ENCODE measurements at regions not wholly inside any gene's neighbourhood (a gene's known extent, or its start where the extent isn't known, plus 50 kb on each side); places are given as distances from the start of the nearest gene placed in this dataset.
A peak's percentile ranks its signal among the peaks of the same experiment; 100 is the strongest.
"Not testable (repeated sequence)": the region's sequence is repeated elsewhere in the genome, so short reads cannot be mapped to it uniquely, and the experiment has no call there.

DNA sequence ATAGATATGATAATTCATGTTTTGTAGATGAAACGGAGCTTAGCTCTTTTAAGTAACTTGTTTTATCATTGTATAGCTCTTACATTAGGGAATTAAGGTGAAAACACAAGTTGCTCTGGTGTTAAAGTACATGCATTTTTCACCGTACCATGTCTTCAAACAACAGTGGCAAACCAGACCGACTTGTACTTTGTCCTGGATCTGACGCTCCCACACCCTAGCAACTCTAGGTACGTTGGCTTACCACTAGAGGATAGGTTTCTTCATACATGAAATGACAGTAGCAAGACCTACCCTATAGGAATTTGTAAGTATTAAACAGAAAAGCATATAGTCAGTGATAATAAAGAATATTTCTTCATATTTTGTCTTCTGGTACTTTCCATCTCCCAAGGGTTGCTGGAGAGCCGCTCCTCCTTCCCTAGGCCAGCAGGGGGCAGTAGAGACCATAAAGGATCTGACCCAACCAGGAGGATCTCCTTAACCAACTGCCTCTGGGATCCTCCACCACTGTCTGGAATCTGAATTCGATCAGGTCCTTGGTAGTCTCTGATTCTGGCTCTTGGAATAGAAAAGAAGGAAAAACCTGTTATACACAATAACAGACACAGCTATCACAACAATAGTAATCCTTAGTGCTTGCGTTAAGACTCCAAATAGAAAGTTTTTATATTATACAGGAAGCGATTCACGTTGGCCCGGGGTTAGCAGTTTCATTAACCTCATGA is 136.7 kb downstream of the CAVIN4 start:
- peak; percentile 54 for DNase-seq

- DNase-seq = no peak
Measured at GRCh38 chr9:100715100-100715380, 137.2 kb downstream of the CAVIN4 start.

GRCh38 chr9:100718717-100719116 is 140.8 kb downstream of the CAVIN4 start:
- no peak for DNase-seq

GRCh38 chr9:100720922-100721321 is 143.0 kb downstream of the CAVIN4 start:
- DNase-seq = peak; percentile 5

- no peak for DNase-seq
Measured at GRCh38 chr9:100724886-100725285, 147.0 kb downstream of the CAVIN4 start.

- DNase-seq = no peak
Measured at GRCh38 chr9:100725371-100725770, 147.5 kb downstream of the CAVIN4 start.

DNA sequence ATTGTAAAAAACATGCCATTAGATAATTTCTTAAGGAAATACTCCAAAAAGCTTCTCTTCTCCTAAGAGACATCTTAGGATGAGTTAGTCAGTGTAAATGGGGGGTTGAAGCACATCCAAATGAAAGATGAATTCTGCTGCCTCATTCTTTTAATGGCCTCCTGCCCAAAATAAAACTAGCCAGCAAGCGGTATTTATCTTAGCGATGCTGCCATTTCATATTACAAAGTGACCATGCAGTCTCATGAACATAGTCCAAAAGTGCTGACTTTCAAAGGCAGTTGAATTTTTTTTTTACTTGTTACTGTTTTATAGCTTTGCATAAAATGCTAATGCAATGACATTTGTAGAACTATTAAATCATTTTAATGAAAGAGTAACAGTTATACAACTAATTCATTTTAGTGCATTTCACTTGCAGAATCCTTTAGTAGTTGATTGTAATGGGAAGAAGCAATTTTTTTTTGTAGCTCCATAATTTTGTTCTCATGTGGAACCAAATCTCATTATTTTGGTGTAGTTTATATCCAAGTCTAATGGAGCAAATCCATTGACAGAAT is 151.5 kb downstream of the CAVIN4 start:
- no peak for DNase-seq

GRCh38 chr9:100730086-100730485 is 152.2 kb downstream of the CAVIN4 start:
- DNase-seq = no peak

- DNase-seq = no peak
Measured at GRCh38 chr9:100731038-100731556, 153.2 kb downstream of the CAVIN4 start.

- DNase-seq = no peak
Measured at GRCh38 chr9:100731557-100731956, 153.7 kb downstream of the CAVIN4 start.

GRCh38 chr9:100739208-100739607 is 161.3 kb downstream of the CAVIN4 start:
- no peak for DNase-seq

DNA sequence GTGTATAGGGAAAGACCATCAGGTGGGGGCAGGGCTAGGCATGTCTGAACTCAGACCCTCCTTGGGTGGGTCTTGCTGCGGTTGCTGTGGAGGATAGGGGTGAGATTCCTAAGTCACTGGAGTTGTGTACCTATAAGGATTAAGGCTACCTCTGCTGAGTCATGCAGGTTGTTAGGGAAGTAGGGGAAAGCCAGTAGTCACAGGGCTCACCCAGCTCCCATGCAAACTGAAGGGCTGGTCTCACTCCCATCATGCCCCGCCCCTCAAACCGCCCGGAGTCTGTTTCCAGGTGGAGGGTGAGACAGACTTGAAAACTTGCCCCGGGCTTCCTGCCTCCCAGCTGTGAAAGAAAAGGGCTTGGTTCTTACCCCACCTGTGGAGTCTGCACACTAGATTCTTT is 161.8 kb downstream of the CAVIN4 start:
- DNase-seq = no peak

DNA sequence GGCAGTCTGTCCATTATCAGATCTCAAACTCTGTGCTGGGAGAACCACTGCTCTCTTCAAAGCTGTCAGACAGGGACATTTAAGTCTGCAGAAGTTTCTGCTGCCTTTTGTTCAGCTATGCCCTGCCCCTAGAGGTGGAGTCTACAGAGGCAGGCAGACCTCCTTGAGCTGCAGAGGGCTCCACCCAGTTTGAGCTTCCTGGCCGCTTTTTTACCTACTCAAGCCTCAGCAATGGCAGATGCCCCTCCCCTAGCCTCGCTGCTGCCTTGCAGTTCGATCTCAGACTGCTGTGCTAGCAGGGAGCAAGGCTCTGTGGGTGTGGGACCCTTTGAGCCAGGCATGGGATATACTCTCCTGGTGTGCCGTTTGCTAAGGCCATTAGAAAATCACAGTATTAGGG is 171.1 kb downstream of the CAVIN4 start:
- DNase-seq = not testable (repeated sequence)

GRCh38 chr9:100756217-100756616 is 178.3 kb downstream of the CAVIN4 start:
- DNase-seq = no peak

DNA sequence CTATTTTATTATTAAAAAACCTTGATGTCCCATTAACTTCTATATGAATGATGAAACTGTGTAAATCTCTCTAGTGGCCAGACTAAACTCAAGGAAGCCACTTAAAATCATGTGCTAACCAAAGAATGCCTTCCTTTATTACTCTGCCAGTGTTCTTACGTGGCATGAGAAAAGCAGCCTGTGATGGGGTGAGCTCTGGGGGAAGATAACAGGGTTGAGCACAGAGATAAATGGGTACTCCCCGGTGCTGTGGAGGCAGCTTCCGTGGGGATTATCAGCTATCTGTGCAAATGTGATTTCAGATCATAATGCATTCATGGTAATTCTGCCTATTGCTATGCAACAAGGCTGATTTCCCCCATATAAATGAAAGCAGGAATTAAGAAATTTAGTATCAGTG is 181.3 kb downstream of the CAVIN4 start:
- DNase-seq = no peak

GRCh38 chr9:100761276-100761802 is 183.5 kb downstream of the CAVIN4 start:
- no peak for DNase-seq

- DNase-seq = no peak
Measured at GRCh38 chr9:100774326-100774725, 196.4 kb downstream of the CAVIN4 start.

- DNase-seq = no peak
Measured at GRCh38 chr9:100774962-100775361, 197.1 kb downstream of the CAVIN4 start.

- no peak for DNase-seq
Measured at GRCh38 chr9:100775912-100776311, 198.0 kb downstream of the CAVIN4 start.

DNA sequence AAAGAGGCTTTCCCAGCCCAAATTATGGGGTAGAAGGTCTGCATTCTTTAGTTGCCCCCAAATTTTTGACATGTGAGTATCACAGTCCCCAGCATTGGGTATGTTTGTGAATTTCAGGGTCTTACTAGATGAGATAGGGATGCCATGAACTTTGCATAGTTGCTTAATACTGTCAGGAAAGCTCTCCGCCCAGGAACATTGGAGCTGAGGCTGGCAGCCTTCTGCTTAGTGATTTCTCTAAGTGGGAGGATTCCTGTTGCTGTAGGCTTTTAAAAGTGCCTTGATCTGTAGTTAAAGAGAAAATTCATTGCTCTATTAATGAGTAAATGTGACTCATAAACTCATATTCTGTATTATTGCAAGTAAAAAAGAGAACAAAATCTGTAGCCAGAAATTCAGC is 206.9 kb downstream of the CAVIN4 start:
- DNase-seq = no peak

DNA sequence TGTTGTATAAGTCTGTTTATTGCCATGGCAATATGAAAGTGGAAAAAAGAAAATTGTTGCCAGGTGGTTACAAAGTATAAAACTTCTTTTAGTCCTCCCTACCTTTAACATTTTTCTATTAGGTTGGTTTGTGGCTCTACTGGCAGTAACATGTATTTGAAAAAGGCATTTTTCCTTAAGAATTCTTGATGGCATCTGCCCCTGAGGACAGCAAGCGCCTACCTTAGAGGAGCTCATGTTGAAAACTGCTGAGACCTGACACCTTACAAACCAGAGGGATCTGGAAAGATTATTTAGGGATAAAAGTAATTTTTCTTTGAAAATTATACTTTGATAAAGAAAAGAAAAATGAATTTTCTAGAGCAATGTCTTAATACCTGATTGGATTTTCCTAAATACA is 208.1 kb downstream of the CAVIN4 start:
- no peak for DNase-seq

- DNase-seq = no peak
Measured at GRCh38 chr9:100794738-100795269, 216.9 kb downstream of the CAVIN4 start.

GRCh38 chr9:100803956-100804355 is 224.6 kb upstream of the PLPPR1 start:
- no peak for DNase-seq

GRCh38 chr9:100811643-100812042 is 216.9 kb upstream of the PLPPR1 start:
- DNase-seq = no peak
